ENCODE measurements at regions not wholly inside any gene's neighbourhood (a gene's known extent, or its start where the extent isn't known, plus 50 kb on each side); places are given as distances from the start of the nearest gene placed in this dataset.

GRCh38 chr12:34350092-34351041 lies 328.1 kb downstream of the ALG10 start:
- intact Hi-C loops (cut with DNase I): no loop called here
- ATAC-seq (no peak), DNase-seq (no peak)

DNA sequence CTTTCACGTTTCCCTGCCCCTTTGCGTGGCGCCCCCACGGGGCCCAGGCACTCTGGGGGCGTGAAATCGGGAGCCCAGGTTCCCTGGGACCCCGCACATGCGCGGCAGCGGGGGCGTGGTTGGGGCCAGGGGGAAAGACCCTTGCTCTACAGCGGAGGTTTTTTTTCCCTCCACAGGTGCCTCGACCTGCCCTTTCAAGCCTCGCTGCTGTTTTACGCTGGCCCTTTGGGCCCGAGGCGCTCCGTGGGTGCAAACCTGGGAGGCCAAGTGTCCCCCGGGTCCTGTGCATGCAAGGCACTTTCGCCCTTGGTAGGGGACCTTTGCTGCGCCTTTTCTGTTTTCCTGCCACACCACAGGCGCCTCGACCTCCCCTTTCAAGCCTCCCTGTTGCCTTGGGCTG lies 329.8 kb downstream of the ALG10 start:
- no peak for ATAC-seq
- intact Hi-C loops (cut with DNase I): no loop called here
- no peak for DNase-seq

DNA sequence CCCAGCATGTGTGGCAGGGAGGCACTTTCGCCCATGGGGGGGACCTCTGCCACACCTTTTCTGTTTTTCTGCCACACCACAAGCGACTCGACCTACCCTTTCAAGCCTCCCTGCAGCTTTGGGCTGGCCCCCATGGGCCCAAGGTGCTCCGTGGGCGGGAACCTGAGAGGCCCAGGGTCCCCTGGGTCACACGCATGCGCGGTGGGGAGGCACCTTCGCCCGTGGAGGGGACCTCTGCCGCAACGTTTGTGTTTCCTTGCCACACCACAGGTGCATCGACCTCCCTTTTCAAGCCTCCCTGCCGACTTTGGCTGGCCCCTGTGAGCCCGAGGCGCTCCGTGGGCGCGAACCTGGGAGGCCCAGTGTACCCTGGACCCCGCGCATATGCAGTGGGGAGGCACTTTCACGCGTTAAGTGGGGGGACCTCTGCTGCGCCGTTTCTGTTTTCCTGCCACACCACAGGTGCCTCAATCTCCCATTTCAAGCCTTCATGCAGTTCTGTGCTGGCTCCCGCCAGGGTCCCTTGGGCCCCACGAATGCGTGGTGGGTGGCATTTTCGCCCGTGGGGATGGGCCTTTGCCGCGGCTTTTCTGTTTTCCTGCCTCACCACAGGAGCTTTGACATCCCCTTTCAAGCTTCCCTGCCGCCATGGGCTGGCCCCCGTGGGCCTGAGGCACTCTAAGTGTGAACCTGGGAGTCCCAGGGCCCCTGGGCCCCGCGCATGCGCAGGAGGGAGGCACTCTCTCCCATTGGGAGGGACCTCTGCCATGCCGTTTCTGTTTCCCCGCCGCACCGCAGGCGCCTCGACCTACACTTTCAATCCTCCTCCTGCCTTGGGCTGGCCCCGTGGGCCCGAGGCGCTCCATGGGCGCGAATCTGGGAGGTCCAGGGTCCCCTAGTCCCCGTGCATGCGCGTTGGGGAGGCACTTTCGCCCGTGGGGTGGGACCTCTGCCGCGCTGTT lies 332.2 kb downstream of the ALG10 start:
- intact Hi-C loops (cut with DNase I): no loop called here

GRCh38 chr12:34356233-34356987 lies 334.1 kb downstream of the ALG10 start:
- DNase-seq (no peak), ATAC-seq (no peak)
- intact Hi-C loops (cut with DNase I): no loop called here

More for the DNA sequence above, 332.2 kb downstream of the ALG10 start:
- no peak for ATAC-seq
- no peak for DNase-seq

- no peak for ATAC-seq
- DNase-seq: no peak
- intact Hi-C loops (cut with DNase I): no loop called here
Measured at GRCh38 chr12:34357791-34358190, 335.5 kb downstream of the ALG10 start.

- DNase-seq (no peak), ATAC-seq (no peak)
- intact Hi-C loops (cut with DNase I): no loop called here
Measured at GRCh38 chr12:34358198-34358597, 335.9 kb downstream of the ALG10 start.

DNA sequence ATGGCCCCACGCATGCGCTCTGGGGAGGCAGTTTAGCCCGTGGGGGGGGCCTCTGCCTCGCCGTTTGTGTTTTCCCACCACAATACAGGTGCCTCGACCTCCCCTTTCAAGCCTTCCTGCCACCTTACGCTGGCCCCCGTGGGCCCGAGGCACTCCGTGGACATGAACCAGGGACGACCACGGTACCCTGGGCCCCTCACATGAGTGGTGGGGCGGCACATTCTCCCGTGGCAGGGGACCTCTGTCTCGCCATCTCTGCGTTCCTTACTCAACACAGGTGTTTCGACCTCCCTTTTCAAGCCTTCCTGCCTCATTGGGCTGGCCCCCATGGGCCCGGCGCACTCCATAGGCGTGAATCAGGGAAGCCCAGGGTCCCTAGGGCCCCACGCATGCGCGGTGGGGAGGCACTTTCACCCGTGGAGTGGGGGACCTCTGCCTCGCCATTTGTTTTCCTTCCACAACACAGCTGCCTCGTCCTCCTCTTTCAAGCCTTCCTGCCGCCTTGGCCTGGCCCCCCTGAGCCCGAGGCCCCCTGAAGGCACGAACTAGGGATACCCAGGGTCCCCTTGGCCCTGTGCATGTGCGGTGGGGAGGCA lies 339.5 kb downstream of the ALG10 start:
- ATAC-seq: no peak
- intact Hi-C loops (cut with DNase I): no loop called here
- DNase-seq: no peak

- ATAC-seq (no peak), DNase-seq (no peak)
- intact Hi-C loops (cut with DNase I): no loop called here
Measured at GRCh38 chr12:34363050-34363673, 340.9 kb downstream of the ALG10 start.

DNA sequence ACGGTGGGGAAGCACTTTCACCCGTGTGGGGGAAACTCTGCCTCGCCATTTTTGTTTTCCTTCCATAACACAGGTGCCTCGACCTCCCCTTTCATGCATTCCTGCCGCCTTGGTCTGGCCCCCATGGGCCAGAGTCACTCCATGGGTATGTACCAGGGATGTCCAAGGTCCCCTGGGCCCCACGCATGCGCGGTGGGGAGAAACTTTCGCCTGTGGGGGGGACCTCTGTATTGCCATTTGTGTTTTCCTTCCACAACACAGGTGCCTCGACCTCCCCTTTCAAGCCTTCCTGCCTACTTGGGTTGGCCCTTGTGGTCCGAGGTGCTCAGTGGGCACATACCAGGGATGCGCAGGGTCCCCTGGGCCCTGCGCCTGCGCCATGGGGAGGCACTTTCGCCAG lies 345.8 kb downstream of the ALG10 start:
- intact Hi-C loops (cut with DNase I): no loop called here
- ATAC-seq: no peak
- DNase-seq: no peak

DNA sequence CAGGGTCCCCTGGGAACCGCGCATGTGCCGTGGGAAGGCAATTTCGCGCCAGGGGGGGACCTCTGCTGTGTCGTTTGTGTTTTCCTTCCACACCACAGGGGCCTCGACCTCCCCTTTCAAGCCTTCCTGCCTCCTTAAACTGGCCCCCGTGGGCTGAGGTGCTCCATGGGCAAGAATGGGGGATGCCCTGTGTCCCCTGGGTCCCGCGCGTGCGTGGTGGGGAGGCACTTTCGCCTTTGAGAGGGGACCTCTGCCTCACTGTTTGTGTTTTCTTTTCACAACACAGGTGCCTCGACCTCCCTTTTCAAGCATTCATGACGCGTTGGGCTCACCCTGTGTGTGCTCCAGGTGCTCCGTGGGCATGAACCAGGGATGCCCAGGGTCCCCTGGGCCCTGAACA lies 348.8 kb downstream of the ALG10 start:
- intact Hi-C loops (cut with DNase I): no loop called here
- DNase-seq: no peak
- no peak for ATAC-seq

DNA sequence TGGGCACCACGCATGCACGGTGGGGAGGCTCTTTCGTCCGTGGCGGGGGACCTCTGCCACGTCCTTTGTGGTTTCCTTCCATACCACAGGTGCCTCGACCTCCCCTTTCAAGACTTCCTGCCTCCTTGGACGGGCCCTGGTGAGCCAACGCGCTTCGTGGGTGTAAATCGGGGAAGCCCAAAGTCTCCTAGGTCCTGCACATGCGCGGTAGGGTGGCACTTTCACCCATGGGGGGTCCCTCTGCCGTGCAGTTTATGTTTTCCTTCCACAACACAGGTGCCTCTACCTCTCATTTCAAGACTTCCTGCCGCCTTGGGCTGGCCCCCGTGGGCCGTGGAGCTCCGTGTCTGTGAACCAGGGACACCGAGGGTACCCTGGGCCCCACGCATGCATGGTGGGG lies 349.7 kb downstream of the ALG10 start:
- DNase-seq: no peak
- intact Hi-C loops (cut with DNase I): no loop called here
- no peak for ATAC-seq

- intact Hi-C loops (cut with DNase I): no loop called here
- DNase-seq (no peak), ATAC-seq (no peak)
Measured at GRCh38 chr12:34373926-34374325, 351.6 kb downstream of the ALG10 start.

DNA sequence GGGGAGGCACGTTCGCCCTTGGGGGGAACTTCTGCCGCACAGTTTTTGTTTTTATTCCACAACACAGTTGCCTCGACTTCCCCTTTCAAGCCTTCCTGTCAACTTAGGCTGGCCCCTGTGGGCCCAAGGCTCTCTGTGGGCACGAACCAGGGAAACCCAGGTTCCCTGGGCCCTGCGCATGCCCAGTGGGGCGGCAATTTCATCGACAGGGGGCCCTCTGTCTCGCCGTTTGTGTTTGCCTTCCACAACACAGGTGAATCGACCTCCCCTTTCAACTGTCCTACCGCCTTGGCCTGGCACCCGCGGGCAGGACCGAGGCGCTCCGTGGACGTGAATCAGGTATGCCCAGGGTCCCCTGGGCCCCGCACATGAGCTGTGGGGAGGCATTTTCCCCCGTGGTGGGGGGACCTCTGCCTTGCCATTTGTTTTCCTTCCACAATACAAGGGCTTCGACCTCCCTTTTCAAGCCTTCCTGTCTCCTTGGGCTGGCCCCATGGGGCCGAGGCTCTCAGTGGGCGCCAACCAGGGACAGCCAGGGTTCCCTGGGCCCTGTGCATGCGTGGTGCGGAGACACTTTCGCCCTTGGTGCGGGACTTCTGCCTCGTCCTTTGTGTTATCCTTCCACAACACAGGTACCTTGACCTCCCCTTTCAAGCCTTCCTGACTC lies 354.0 kb downstream of the ALG10 start:
- ATAC-seq (no peak), DNase-seq (no peak)
- intact Hi-C loops (cut with DNase I): no loop called here

GRCh38 chr12:34377243-34378035 lies 355.1 kb downstream of the ALG10 start:
- ATAC-seq: no peak
- no peak for DNase-seq
- intact Hi-C loops (cut with DNase I): no loop called here

DNA sequence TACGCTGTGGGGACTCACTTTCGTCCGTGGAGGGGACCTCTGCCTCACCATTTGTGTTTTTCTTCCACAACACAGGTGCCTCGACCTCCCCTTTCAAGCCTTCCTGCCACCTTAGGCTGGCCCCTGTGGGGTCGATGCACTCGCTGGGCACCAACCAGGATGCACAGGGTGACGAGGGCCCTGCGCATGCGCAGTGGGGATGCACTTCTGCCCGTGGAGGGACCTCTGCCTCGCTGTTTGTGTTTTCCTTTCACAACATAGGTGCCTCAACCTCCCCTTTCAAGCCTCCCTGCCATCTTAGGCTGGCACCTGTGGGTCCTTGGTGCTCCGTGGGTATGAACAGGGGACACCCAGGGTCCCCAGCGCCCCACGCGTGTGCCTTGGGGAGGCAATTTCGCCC lies 356.8 kb downstream of the ALG10 start:
- intact Hi-C loops (cut with DNase I): no loop called here
- DNase-seq (no peak), ATAC-seq (no peak)

GRCh38 chr12:34384693-34385092 lies 362.4 kb downstream of the ALG10 start:
- intact Hi-C loops (cut with DNase I): no loop called here
- no peak for DNase-seq
- ATAC-seq: no peak

DNA sequence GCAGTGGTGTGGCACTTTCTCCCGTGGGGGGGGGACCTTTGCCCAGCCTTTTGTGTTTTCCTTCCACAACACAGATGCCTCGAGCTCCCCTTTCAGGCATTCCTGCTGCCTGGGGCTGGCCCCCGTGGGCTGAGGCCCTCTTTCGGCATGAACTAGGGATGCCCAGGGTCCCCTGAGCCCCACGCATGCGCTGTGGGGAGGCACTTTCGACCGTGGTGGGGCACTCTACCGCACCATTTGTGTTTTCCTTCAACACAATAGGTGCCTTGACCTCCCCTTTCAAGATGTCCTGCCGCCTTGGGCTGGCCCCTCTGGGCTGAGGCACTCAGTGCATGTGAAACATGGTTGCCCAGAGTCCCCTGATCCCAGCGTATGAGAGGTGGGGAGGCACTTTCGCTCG lies 363.7 kb downstream of the ALG10 start:
- no peak for DNase-seq

More for the DNA sequence above, 363.7 kb downstream of the ALG10 start:
- intact Hi-C loops (cut with DNase I): no loop called here
- no peak for ATAC-seq

All from left cardiac atrium (tissue), 4 donors.